B cell (primary cell): ENCODE measurements at regions not wholly inside any gene's neighbourhood (a gene's known extent, or its start where the extent isn't known, plus 50 kb on each side); places are given as distances from the start of the nearest gene placed in this dataset.

Experiments
- ATAC-seq: fragments of 200-7000 bp; cut with Tn5 transposase; one replicate; pipeline ENCODE4 v1.10.0; 2021; ENCODE audit warnings: low read depth, mild to moderate bottlenecking, moderate number of reproducible peaks, moderate library complexity
- CTCF ChIA-PET: fragments of 350-600 bp; sonication (Branson Sonifier 250); formaldehyde crosslinking; loops from one replicate; lab custom pipeline; 2021; ENCODE audit warnings: antibody characterized with exemption, inconsistent platforms; lab: Charles Lee
- POLR2A ChIA-PET: fragments of 350-600 bp; sonication (Branson Sonifier 250); formaldehyde crosslinking; loops from one replicate; lab custom pipeline; 2021; ENCODE audit warnings: antibody characterized with exemption; lab: Charles Lee
- DNase-seq: peaks from one replicate; pipeline ENCODE4 v3.0.0; 2013
- H2AFZ ChIP-seq: 2 replicates; pipeline ENCODE4 v1.6.1; 2012; ENCODE audit warnings: mild to moderate bottlenecking, low read depth, low read length; ENCODE audit not compliant: insufficient read depth, poor library complexity, severe bottlenecking
- H3K27ac ChIP-seq, 2 donors: 1 replicate in 1 of 2; 2 replicates in 1 of 2; pipeline ENCODE4 v1.5.1; 2012 to 2013; ENCODE audit warnings: low read length in 2 of 2, mild to moderate bottlenecking in 2 of 2, moderate library complexity in 1 of 2
- H3K27me3 ChIP-seq, 4 experiments: fragments of 200-600 bp in 1 of 4; sonication (generic) in 1 of 4; replicated peaks in 1 of 4; 1 replicate in 2 of 4; 2 replicates in 2 of 4; pipeline versions ENCODE4 v1.6.1 to v1.7.0; 2013 to 2016; ENCODE audit warnings: low read length in 3 of 4, mild to moderate bottlenecking in 2 of 4, mixed read lengths in 1 of 4, moderate library complexity in 1 of 4; ENCODE audit not compliant: insufficient read depth in 4 of 4, control insufficient read depth in 3 of 4; ENCODE audit errors: control extremely low read depth in 1 of 4
- H3K36me3 ChIP-seq, 2 experiments: replicated peaks in 1 of 2; 1 replicate in 1 of 2; 2 replicates in 1 of 2; pipeline versions ENCODE4 v1.6.1 to v1.7.1; 2013; ENCODE audit warnings: low read length in 1 of 2; ENCODE audit not compliant: insufficient read depth in 2 of 2, control insufficient read depth in 1 of 2; ENCODE audit errors: control extremely low read depth in 1 of 2, extremely low read depth in 1 of 2
- H3K4me1 ChIP-seq, 2 donors: fragments of 200-600 bp in 1 of 2; sonication (generic) in 1 of 2; 1 replicate in 1 of 2; 2 replicates in 1 of 2; pipeline versions ENCODE4 v1.5.1 to v1.6.1; 2013 to 2017; ENCODE audit warnings: low read length in 2 of 2; ENCODE audit not compliant: control insufficient read depth in 2 of 2, insufficient read depth in 2 of 2
- H3K4me2 ChIP-seq: replicated peaks from 2 replicates; pipeline ENCODE3; 2012; ENCODE audit warnings: mild to moderate bottlenecking, low read depth, low read length; ENCODE audit not compliant: poor library complexity, severe bottlenecking
- H3K4me3 ChIP-seq, 5 experiments: fragments of 200-600 bp in 1 of 5; sonication (generic) in 1 of 5; 1 replicate in 3 of 5; 2 replicates in 2 of 5; pipeline versions ENCODE4 v1.5.1 to v1.7.0; 2011 to 2016; ENCODE audit warnings: low read length in 4 of 5, mild to moderate bottlenecking in 4 of 5, low read depth in 2 of 5, control low read depth in 1 of 5, moderate library complexity in 1 of 5; ENCODE audit not compliant: insufficient read depth in 1 of 5; ENCODE audit errors: control extremely low read depth in 1 of 5, extremely low read depth in 1 of 5
- H3K79me2 ChIP-seq: fragments of 200-600 bp; sonication (generic); one replicate; pipeline ENCODE4 v1.6.0; 2016; ENCODE audit warnings: low read length; ENCODE audit not compliant: control insufficient read depth, insufficient read depth
- H3K9ac ChIP-seq: fragments of 200-600 bp; sonication (generic); 2 replicates; pipeline ENCODE4 v1.6.1; 2017; ENCODE audit warnings: mild to moderate bottlenecking, low read length, moderate library complexity
- H3K9me3 ChIP-seq, 3 donors: one replicate each; pipeline versions ENCODE4 v1.6.1 to v1.7.1; 2013; ENCODE audit warnings: low read length in 2 of 3; ENCODE audit not compliant: control insufficient read depth in 2 of 3, insufficient read depth in 1 of 3; ENCODE audit errors: control extremely low read depth in 1 of 3
- H4K20me1 ChIP-seq: 2 replicates; pipeline ENCODE4 v1.6.0; 2012; ENCODE audit warnings: mild to moderate bottlenecking, low read length; ENCODE audit not compliant: insufficient read depth, control insufficient read depth, poor library complexity, severe bottlenecking
- H3K27ac Mint-ChIP-seq: one replicate; pipeline ENCODE4 v1.8.0; 2021; ENCODE audit warnings: mixed read lengths
- H3K27me3 Mint-ChIP-seq: one replicate; pipeline ENCODE4 v1.8.0; 2021; ENCODE audit warnings: mixed read lengths
- H3K4me1 Mint-ChIP-seq: one replicate; pipeline ENCODE4 v1.8.0; 2021; ENCODE audit warnings: mixed read lengths
- H3K4me3 Mint-ChIP-seq: one replicate; pipeline ENCODE4 v1.8.0; 2021; ENCODE audit warnings: mixed read lengths
- H3K9me3 Mint-ChIP-seq: one replicate; pipeline ENCODE4 v1.8.0; 2022; ENCODE audit warnings: mixed read lengths; ENCODE audit not compliant: insufficient read depth
- EZH2 ChIP-seq: IDR thresholded peaks from 2 replicates; pipeline ENCODE4 v1.6.1; 2012; ENCODE audit warnings: borderline replicate concordance, low read depth, mild to moderate bottlenecking, moderate library complexity, low read length; ENCODE audit not compliant: insufficient read depth, poor library complexity, severe bottlenecking
- WGBS: methylation state at CpG from one replicate; pipeline ENCODE4 v1.1.5; 2013; ENCODE audit warnings: missing lambda C conversion rate; ENCODE audit not compliant: insufficient coverage; 5-methylcytosine and 5-hydroxymethylcytosine counted together
- intact Hi-C: fragments of 100-400 bp; cut with micrococcal nuclease; formaldehyde crosslinking; loops from one replicate; pipeline ENCODE4 v1.10.0; 2022
- TF ChIP-seq, protein P1 (sequence below): fragments of 200-600 bp; IDR thresholded peaks from one replicate; pipeline ENCODE4 v1.8.0; 2022; ENCODE audit warnings: antibody characterized with exemption, mild to moderate bottlenecking

- CTCF ChIA-PET, result no interaction called here
Measured at GRCh38 chr13:86298725-86299124, 499.5 kb upstream of the SLITRK6 start.

DNA sequence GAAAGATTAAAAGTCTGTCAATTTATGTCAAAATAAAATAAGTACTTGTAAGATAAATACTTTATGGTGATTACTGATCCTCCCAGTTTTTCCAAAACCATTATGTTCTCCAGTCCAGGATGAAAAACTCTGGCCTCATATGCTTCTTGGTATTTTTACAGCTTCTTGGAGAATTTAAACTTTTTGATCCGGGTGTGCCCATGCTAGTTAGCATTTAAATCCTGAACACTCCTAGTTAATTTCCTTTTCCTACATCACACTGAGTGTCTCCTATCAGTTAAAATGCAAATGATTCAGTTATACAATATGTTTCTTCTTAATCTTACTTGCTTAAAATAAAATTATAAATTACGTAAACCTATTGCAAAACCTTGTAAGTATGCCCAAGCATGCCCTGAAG is 499.9 kb upstream of the SLITRK6 start:
- H3K79me2 ChIP-seq, result no peaks in the 10 kb centered on the region
- no peaks in the 10 kb centered on the region for H3K27me3 Mint-ChIP-seq
- no CpG with 5 or more reads among the region's 2 CpGs for WGBS

More at GRCh38 chr13:86298725-86299124, 499.5 kb upstream of the SLITRK6 start:
- no peak for DNase-seq
- no peaks in the 10 kb centered on the region for H3K27me3 Mint-ChIP-seq
- H3K27ac ChIP-seq, result no peak overlapping the region
- no peak overlapping the region for H2AFZ ChIP-seq
- no peak overlapping the region for H3K4me3 Mint-ChIP-seq
- H3K4me2 ChIP-seq, result no peak overlapping the region
- H3K79me2 ChIP-seq, result no peaks in the 10 kb centered on the region
- TF ChIP-seq, protein P1, sequence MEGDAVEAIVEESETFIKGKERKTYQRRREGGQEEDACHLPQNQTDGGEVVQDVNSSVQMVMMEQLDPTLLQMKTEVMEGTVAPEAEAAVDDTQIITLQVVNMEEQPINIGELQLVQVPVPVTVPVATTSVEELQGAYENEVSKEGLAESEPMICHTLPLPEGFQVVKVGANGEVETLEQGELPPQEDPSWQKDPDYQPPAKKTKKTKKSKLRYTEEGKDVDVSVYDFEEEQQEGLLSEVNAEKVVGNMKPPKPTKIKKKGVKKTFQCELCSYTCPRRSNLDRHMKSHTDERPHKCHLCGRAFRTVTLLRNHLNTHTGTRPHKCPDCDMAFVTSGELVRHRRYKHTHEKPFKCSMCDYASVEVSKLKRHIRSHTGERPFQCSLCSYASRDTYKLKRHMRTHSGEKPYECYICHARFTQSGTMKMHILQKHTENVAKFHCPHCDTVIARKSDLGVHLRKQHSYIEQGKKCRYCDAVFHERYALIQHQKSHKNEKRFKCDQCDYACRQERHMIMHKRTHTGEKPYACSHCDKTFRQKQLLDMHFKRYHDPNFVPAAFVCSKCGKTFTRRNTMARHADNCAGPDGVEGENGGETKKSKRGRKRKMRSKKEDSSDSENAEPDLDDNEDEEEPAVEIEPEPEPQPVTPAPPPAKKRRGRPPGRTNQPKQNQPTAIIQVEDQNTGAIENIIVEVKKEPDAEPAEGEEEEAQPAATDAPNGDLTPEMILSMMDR, result no peak
- no peak for TF ChIP-seq EZH2
- peaks cover 3% of the 10 kb centered on the region for H3K9me3 Mint-ChIP-seq
- H3K27ac Mint-ChIP-seq, result no peak overlapping the region
- H3K27me3 ChIP-seq, result no peaks in the 10 kb centered on the region
- H3K4me1 Mint-ChIP-seq, result no peaks in the 10 kb centered on the region
- whole genome bisulfite sequencing, result no CpG with 5 or more reads among the region's 3 CpGs
- POLR2A ChIA-PET, result no interaction called here
- H3K9me3 ChIP-seq, result no peaks in the 10 kb centered on the region
- no peaks in the 10 kb centered on the region for H3K4me1 ChIP-seq
- intact Hi-C loops, result no loop called here
- H3K9ac ChIP-seq, result no peak overlapping the region
- H4K20me1 ChIP-seq, result no peaks in the 10 kb centered on the region
- H3K4me3 ChIP-seq, result no peak overlapping the region
- no peak for ATAC-seq
- no peaks in the 10 kb centered on the region for H3K36me3 ChIP-seq

More for the DNA sequence above, 499.9 kb upstream of the SLITRK6 start:
- Histone ChIP-seq H3K9me3 (no peaks in the 10 kb centered on the region), H3K27ac (no peak overlapping the region), H2AFZ (no peak overlapping the region), H3K27me3 (no peaks in the 10 kb centered on the region), H3K4me2 (no peak overlapping the region), H3K9ac (no peak overlapping the region), H3K4me1 (no peaks in the 10 kb centered on the region), H3K4me3 (no peak overlapping the region), H3K36me3 (no peaks in the 10 kb centered on the region), H4K20me1 (no peaks in the 10 kb centered on the region)
- ChIA-PET POLR2A (no interaction called here), CTCF (no interaction called here)
- peaks cover 3% of the 10 kb centered on the region for H3K9me3 Mint-ChIP-seq
- H3K27ac Mint-ChIP-seq, result no peak overlapping the region
- no peaks in the 10 kb centered on the region for H3K4me1 Mint-ChIP-seq
- TF ChIP-seq, protein P1, result no peak
- TF ChIP-seq EZH2, result no peak
- H3K4me3 Mint-ChIP-seq, result no peak overlapping the region
- DNase-seq (no peak), ATAC-seq (no peak)
- intact Hi-C loops, result no loop called here
